ENCODE measurements at regions not wholly inside any gene's neighbourhood (a gene's known extent, or its start where the extent isn't known, plus 50 kb on each side); places are given as distances from the start of the nearest gene placed in this dataset.

GRCh38 chr6:121596441-121596840 is 161.0 kb downstream of the GJA1 start:
- TF ChIP-seq, protein P1, sequence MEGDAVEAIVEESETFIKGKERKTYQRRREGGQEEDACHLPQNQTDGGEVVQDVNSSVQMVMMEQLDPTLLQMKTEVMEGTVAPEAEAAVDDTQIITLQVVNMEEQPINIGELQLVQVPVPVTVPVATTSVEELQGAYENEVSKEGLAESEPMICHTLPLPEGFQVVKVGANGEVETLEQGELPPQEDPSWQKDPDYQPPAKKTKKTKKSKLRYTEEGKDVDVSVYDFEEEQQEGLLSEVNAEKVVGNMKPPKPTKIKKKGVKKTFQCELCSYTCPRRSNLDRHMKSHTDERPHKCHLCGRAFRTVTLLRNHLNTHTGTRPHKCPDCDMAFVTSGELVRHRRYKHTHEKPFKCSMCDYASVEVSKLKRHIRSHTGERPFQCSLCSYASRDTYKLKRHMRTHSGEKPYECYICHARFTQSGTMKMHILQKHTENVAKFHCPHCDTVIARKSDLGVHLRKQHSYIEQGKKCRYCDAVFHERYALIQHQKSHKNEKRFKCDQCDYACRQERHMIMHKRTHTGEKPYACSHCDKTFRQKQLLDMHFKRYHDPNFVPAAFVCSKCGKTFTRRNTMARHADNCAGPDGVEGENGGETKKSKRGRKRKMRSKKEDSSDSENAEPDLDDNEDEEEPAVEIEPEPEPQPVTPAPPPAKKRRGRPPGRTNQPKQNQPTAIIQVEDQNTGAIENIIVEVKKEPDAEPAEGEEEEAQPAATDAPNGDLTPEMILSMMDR (IDR thresholded peaks at IDR 0.05): no peak
- no peak for TF ChIP-seq POLR2A (IDR thresholded peaks at IDR 0.05)

Data from thyroid gland (tissue), 4 donors.